Right lobe of liver (tissue), 6 donors: ENCODE measurements at regions not wholly inside any gene's neighbourhood (a gene's known extent, or its start where the extent isn't known, plus 50 kb on each side); places are given as distances from the start of the nearest gene placed in this dataset.

Source experiments
- ATAC-seq, 4 donors: fragments of 200-7000 bp; cut with Tn5 transposase; one replicate each; pipeline ENCODE4 v1.9.1; 2020; ENCODE audit warnings: mild to moderate bottlenecking in 4 of 4, moderate library complexity in 4 of 4
- DNase-seq, 3 donors: peaks; one replicate each; pipeline ENCODE4 v3.0.0-alpha.2; 2020
- H3K27ac ChIP-seq, 3 donors: fragments of 200-600 bp; one replicate each; pipeline ENCODE4 v1.8.0; 2022
- H3K27me3 ChIP-seq, 2 donors: fragments of 200-600 bp; one replicate each; pipeline ENCODE4 v1.8.0; 2022
- H3K36me3 ChIP-seq, 4 donors: fragments of 200-600 bp; sonication (generic) in 1 of 4; one replicate each; pipeline versions ENCODE4 v1.5.1 to v1.8.0; 2017 to 2022; ENCODE audit warnings: control low read depth in 1 of 4
- H3K4me1 ChIP-seq, 4 donors: fragments of 200-600 bp; sonication (generic) in 1 of 4; one replicate each; pipeline versions ENCODE4 v1.5.1 to v1.8.0; 2017 to 2022; ENCODE audit warnings: control low read depth in 1 of 4
- H3K4me3 ChIP-seq, 3 donors: fragments of 200-600 bp; one replicate each; pipeline ENCODE4 v1.8.0; 2022
- H3K9me3 ChIP-seq, 4 donors: fragments of 200-600 bp; sonication (generic) in 1 of 4; one replicate each; pipeline versions ENCODE4 v1.5.1 to v1.8.0; 2017 to 2022; ENCODE audit warnings: control low read depth in 1 of 4
- POLR2A ChIP-seq: fragments of 450-650 bp; IDR thresholded peaks from one replicate; pipeline ENCODE4 v1.6.1; 2017; ENCODE audit warnings: antibody characterized with exemption, mild to moderate bottlenecking
- WGBS: methylation state at CpG from one replicate; pipeline ENCODE4 v1.1.6; 2018; ENCODE audit warnings: low coverage, low lambda C conversion rate; ENCODE audit not compliant: insufficient coverage; ENCODE audit errors: missing lambda C conversion rate; 5-methylcytosine and 5-hydroxymethylcytosine counted together
- intact Hi-C, 2 donors: fragments of 100-400 bp; cut with DNase I; formaldehyde crosslinking; loops; one replicate each; pipeline versions ENCODE4 v1.11.2 to v1.14.1; 2022
- TF ChIP-seq, protein P1 (sequence below), 4 donors: fragments of 200-600 bp in 3 of 4; fragments of 450-650 bp in 1 of 4; IDR thresholded peaks; one replicate each; pipeline versions ENCODE4 v1.5.1 to v1.8.0; 2016 to 2022; ENCODE audit warnings: antibody characterized with exemption in 4 of 4, mild to moderate bottlenecking in 2 of 4
- donor health status: DM: no; HTN: yes; CAD: no.
- donor health status: DM: no; HTN: no; CAD: no.
- donor health status: DM: no; HTN: no; CAD: no.
- donor health status: DM: no; HTN: yes; CAD: no.
- donor health status: DM: no; HTN: yes; CAD: no.

- Histone ChIP-seq H3K9me3 (no peaks in the 10 kb centered on the region), H3K36me3 (no peaks in the 10 kb centered on the region), H3K27me3 (no peaks in the 10 kb centered on the region), H3K4me3 (no peak overlapping the region), H3K4me1 (peaks cover 0 to 2% (median 0%) of the 10 kb centered on the region in 4 donors), H3K27ac (no peak overlapping the region)
- ATAC-seq (peak; percentile 94 to 98 (median 95)), DNase-seq (no peak)
- TF ChIP-seq POLR2A = no peak
- TF ChIP-seq, protein P1, sequence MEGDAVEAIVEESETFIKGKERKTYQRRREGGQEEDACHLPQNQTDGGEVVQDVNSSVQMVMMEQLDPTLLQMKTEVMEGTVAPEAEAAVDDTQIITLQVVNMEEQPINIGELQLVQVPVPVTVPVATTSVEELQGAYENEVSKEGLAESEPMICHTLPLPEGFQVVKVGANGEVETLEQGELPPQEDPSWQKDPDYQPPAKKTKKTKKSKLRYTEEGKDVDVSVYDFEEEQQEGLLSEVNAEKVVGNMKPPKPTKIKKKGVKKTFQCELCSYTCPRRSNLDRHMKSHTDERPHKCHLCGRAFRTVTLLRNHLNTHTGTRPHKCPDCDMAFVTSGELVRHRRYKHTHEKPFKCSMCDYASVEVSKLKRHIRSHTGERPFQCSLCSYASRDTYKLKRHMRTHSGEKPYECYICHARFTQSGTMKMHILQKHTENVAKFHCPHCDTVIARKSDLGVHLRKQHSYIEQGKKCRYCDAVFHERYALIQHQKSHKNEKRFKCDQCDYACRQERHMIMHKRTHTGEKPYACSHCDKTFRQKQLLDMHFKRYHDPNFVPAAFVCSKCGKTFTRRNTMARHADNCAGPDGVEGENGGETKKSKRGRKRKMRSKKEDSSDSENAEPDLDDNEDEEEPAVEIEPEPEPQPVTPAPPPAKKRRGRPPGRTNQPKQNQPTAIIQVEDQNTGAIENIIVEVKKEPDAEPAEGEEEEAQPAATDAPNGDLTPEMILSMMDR (IDR thresholded peaks at IDR 0.05) = peak; percentile 59 to 73 (median 70)
- 21% methylated on average over 4 of the region's 4 CpGs for WGBS
- intact Hi-C loops = no loop called here
These were observed 687.8 kb downstream of the KCNA4 start for GRCh38 chr11:29328961-29329441.

DNA sequence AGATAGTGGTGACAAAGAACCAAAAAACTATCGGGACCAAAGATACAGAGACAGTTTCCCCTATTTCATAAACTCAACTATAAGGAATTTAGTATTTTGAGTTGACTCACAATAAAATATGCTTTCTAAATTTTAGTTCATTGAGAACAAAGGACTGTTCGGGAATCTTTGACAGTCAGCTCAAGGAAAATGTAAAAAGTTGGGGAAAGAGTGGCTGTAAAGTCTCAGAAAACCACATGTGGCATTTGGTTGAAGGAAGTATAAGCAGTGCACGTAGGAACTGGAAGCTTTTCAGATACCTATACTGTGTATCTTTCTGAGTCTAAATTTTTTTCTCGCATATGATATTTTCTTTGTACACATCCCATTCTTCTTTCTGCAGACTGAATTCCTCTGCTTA is 688.9 kb downstream of the KCNA4 start:
- Histone ChIP-seq H3K9me3 (no peaks in the 10 kb centered on the region), H3K27me3 (no peaks in the 10 kb centered on the region), H3K4me3 (no peak overlapping the region), H3K36me3 (no peaks in the 10 kb centered on the region), H3K27ac (no peak overlapping the region), H3K4me1 (no peaks in the 10 kb centered on the region)
- intact Hi-C loops = no loop called here
- ATAC-seq = no peak
- no peak for DNase-seq
- no peak for TF ChIP-seq POLR2A
- TF ChIP-seq, protein P1 (IDR thresholded peaks at IDR 0.05) = no peak
- WGBS = 80% methylated on average over 4 of the region's 4 CpGs

DNA sequence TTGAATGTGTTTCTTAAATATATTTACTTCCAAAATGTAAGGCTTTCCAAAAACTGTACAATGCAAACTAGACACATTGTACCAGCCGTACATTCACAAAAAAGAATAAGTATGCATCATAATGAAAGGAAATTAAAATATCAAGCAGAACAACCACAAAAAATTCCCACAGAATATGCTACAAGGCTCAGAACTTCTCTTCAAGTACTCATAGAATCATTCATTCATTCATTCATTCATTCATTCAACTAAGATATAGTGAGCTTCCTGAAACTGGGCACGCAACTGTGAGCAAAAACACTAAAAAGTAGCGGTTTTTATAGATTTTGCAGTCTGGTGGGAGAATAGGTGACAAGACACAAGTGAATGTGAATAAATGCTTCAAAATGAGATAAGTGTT is 690.1 kb downstream of the KCNA4 start:
- no peak for ATAC-seq
- peaks cover 0 to 9% (median 4%) of the 10 kb centered on the region in 4 donors for H3K4me1 ChIP-seq
- no peaks in the 10 kb centered on the region for H3K36me3 ChIP-seq
- no peak for DNase-seq
- H3K9me3 ChIP-seq = no peaks in the 10 kb centered on the region
- no peaks in the 10 kb centered on the region for H3K27me3 ChIP-seq
- intact Hi-C loops = no loop called here
- no peak overlapping the region for H3K4me3 ChIP-seq
- no peak overlapping the region for H3K27ac ChIP-seq
- TF ChIP-seq POLR2A = no peak
- TF ChIP-seq, protein P1 (IDR thresholded peaks at IDR 0.05) = no peak
- 91% methylated on average over 3 of the region's 3 CpGs for whole genome bisulfite sequencing

- Histone ChIP-seq H3K27me3 (no peaks in the 10 kb centered on the region), H3K36me3 (no peaks in the 10 kb centered on the region), H3K4me1 (peaks cover 0 to 22% (median 6%) of the 10 kb centered on the region in 4 donors), H3K27ac (no peak overlapping the region), H3K4me3 (no peak overlapping the region), H3K9me3 (no peaks in the 10 kb centered on the region)
- DNase-seq (no peak), ATAC-seq (no peak)
- intact Hi-C loops = no loop called here
- TF ChIP-seq POLR2A = no peak
- TF ChIP-seq, protein P1 (IDR thresholded peaks at IDR 0.05) = no peak
These were observed 692.5 kb downstream of the KCNA4 start for GRCh38 chr11:29324328-29324727.
